Kidney tubule cell (primary cell): ENCODE measurements at regions not wholly inside any gene's neighbourhood (a gene's known extent, or its start where the extent isn't known, plus 50 kb on each side); places are given as distances from the start of the nearest gene placed in this dataset.

Experiments used
- DNase-seq: peaks from one replicate; pipeline ENCODE4 v3.0.0-alpha.2; 2018; ENCODE audit warnings: low spot score

DNA sequence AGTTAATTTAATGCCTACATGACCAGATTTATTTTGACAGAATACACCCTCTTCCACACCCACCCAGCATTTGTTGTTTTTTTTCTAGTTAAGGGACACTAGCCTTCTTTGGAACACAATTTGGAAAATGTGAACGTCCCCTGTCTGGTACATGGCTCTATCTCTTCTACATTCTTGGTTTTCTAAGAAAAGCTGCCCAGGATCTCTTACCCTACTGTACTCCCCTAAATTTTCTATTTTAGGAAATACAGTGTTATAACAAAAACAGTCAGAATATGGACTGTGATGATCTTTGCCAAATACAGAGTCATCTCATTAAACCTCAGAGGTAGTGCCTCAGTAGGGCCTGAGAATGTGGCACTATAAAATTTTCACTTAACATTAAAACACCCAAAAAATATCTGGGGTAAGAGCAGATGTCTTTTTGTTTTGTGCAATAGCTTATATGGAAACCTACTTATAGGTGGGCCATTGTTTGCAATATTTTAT is 93.1 kb upstream of the SPON1 start:
- DNase-seq, result no peak

DNA sequence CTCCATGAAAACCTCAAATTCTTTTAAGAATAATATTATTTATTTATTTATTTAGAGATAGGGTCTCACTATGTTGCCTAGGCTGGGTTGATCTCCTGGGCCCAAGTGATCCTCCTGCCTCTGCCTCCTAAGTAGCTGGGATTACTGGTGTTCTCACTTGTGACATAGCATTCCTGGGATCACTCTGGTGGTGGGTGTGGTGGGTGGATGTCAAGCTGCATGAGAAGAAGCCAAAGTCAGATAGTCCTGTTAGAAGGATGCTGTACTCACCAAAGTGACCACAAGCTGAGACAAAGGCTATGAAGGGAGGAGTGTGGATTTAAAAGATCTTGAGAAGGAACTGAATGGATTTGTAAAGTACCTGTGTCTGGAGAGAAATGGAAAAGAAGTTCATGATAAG is 87.9 kb upstream of the SPON1 start:
- DNase-seq, result no peak

DNA sequence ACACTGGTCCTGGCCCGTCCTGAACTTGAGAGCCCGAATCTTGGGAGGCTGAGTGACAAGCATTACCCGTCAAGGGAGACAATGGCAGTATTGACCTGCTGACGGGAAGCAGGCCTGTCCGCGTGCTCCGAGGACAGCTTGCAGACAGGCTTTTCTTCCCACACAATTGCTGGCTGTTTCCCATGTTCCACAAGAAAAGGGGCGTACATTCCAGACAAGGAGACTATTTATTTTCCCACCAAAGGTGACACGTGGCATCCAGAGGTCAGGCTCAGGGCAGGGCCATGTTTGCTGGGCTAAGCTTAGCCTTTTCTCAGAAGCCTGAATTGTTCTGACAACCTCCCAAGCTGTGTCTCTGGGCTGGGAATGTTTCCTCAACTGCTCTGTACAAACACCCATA is 86.9 kb upstream of the SPON1 start:
- no peak for DNase-seq

DNA sequence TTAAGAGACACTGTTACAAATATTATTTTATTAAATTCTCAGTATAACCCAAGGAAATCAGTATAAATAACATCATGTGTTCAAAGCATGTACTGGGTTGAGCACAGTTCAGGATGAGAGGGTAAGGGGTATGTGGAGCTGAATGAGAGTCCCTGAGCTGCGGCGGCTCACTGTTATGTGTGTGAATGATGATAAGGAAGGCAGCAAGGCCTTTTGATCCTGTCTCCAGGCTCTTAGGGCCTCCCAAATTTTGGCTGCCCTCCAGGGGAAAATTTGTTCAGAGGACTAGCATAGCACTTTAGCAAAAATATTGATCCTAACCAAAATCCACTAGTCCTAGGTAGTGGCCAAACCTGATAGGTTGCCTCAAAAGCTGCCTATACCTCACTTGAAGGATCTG is 86.1 kb upstream of the SPON1 start:
- DNase-seq, result no peak

DNA sequence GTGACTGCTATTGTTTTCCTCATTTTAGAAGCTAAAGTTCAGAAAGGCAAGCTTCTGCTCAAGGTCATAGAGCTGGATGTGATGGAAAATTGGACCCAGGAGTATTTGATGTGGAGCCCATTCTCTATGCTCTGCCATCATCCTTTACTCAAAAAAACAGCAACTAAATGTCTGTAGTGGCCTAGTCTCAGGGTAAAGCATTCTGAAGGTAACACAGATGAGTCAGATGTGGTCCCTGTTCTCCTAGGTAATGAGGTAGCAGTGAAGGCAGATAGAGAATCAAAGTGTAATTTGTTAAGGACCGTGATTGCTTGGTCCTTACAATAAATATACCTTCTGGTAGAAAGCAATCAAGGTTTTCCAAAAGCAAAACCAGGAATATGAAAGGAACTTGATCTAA is 84.4 kb upstream of the SPON1 start:
- DNase-seq, result no peak

DNA sequence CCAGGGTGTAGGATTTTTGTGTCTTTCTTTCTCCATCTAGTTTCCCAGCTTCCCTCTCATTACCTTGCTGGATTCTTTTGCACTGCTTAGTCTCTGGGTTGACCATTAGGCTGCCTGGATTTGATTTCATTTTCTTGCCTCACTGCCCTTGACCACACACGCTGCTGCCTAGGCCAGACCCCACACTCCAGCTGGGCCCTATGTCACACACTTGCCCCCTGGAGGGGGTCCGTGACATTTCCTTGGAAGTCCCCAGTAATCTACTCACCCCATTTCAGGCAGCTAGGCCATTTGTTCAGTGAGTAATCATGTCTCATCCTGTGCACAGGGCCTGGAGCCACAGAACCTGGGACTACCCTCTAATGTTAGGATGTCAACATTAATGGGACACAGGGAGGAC is 81.9 kb upstream of the SPON1 start:
- peak; percentile 93 for DNase-seq

DNA sequence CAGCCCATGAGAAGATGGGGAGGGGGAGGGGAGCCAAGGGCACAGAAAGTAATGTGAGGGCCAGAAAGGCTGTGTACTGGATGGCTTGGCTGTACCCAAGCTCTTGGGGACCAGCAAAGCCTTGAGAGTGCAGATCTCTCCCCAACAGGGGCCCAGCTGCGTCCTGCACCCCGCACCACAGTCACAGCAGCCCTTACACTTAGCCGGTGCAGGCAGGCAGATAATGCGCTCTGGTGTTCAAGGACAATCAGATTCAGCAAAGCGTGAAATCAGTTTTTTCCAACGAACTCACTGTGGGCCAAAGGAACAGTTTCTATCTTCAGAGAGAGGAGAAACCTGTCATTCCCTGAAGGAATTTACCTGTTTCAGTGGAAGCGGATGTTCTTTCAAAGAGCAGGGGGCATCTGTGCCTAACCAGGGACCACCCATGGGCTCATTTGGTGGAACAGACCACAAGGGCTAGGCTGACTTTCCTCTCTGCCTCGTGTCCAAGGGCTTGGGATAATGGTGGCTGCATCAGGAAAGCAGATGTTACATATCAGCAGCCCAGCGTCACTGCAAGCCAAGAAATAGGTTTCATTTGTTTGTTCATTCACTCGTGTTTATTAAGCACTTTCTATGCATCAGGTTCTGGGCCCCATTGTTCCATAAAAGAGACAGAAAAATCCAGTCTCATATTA is 81.2 kb upstream of the SPON1 start:
- no peak for DNase-seq

DNA sequence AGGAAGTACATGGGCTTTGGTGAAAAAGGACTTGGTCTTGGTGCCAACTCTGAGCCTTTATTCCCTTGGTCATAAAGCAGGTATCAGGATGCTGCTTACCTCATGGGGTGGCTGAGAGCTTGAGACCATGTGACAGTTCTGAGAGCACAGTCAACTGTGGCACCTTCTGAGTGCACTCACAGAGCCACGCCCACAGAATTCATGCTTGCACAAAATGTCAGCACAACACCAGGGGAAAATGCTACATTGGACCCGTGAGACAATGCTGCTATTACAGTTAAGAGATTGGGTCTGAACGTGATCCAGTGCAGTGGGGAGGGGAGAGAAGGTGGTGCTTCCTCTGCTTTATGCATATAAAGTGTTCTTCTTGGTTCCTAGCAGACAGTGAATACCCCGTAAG is 79.5 kb upstream of the SPON1 start:
- DNase-seq, result peak; percentile 77

DNA sequence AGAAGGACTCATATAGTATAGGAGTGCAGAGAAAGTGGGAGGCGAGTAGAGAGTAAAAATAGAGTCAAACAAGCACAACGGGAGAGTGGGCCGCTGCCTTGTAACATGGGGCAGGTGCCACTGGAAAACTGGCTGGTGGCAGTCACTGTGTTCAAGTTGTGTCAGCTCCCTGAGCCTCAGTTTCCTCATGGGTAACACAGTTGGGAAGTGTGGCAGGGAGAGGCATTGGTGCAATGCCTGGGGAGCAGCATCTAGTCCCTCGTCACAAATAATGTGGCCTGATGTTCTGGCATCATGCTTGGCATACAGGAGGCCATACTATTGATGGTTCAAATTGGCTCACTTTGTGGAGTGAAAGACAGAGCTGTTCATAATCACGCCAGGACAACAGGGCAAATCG is 78.9 kb upstream of the SPON1 start:
- no peak for DNase-seq

DNA sequence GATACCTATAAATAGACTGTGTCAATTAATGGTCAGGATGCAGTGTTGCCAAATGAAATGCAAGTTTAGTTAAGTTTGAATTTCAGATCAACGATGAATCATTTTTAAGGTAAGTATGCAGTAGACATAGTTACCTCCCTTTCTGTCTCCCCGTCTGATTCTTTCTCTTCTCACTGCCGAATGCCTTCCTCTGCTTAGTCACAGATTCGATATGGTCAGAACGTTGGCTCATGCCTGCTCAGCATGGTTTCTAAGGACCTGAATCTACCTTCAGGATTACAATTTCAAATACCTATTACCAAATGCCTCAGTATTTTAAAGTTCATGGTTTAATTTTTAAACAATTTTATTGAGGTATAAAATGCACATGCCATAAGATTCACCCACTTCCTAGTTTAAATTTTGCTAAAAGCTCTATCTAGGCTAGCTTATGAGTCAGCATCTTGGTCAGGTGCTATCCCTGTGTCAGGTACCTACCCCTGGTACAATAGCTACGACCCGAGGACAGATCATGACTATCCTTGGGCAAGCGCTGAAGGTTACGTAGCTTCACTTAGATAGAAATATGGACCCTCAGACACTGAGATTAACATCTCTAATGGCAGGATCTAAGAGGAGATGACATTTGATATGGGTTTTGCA is 78.2 kb upstream of the SPON1 start:
- DNase-seq, result peak; percentile 98

DNA sequence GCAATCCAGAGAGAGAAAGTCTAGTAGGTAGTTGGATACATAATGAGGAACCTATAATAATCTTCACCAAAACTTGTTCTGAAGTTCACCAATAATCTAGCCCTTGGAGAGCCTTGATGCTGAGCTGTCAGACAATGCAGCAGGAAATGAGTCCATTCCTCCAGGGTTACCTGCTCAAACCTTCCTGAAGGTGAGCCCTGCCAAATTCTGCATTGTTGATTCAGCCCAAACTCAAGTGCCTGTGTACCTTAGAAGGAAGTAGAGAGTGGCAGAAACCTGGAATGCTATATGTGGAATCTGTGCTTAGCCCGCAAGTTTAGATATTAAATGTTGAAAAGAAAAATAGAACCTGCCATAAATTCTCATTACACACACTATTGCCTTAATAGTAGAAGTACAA is 77.4 kb upstream of the SPON1 start:
- peak; percentile 72 for DNase-seq

DNA sequence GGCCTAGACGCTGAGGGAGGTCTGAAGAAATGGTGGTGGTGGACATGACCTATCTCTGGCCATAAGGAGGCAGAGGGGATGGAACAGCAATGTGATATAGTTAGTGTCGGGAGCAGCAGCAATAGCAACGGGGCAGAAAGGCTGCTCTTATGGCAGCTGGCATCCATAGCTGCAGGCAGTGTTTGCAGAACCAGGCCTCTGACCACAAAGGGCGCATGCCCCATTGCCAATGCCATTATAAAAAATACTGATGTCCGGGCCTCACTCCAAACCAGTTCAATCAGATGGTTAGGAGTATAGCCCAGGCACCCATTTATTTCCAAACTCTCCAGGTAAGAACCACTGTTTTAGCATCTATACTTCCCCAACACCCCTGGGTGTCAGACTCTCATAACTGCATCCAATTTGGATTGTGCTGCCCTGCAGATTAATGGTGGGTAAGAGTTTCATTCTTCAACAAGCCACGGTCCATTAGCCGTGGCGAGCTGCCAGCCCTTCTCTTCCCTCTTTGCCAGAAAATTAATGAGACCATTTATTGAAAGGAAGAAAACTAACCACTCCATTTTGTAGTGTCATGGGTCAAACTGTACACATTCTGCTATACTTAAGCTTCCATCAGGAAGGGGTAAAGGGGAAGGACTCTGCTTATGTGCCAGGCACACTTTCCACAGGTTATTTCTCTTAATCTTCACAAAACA is 72.8 kb upstream of the SPON1 start:
- peak; percentile 43 for DNase-seq

DNA sequence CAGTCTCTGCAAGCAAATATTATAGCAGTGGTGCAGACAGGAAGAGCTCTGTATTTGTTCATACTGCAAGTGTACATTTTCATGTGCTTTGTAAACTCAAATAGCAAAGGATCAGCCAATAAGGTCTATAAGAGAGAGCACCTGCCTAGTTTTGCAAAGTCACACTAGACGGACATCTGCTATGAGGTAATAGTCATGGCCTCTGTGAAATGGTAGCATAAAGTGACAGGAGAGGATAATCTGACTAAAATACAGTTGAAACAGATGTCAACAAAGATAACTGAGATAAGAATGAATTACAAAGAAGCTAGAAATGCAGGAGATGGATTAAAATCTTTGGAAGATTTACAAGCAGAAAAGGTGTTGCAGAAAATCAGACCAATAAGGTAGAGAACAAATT is 70.6 kb upstream of the SPON1 start:
- DNase-seq, result no peak

DNA sequence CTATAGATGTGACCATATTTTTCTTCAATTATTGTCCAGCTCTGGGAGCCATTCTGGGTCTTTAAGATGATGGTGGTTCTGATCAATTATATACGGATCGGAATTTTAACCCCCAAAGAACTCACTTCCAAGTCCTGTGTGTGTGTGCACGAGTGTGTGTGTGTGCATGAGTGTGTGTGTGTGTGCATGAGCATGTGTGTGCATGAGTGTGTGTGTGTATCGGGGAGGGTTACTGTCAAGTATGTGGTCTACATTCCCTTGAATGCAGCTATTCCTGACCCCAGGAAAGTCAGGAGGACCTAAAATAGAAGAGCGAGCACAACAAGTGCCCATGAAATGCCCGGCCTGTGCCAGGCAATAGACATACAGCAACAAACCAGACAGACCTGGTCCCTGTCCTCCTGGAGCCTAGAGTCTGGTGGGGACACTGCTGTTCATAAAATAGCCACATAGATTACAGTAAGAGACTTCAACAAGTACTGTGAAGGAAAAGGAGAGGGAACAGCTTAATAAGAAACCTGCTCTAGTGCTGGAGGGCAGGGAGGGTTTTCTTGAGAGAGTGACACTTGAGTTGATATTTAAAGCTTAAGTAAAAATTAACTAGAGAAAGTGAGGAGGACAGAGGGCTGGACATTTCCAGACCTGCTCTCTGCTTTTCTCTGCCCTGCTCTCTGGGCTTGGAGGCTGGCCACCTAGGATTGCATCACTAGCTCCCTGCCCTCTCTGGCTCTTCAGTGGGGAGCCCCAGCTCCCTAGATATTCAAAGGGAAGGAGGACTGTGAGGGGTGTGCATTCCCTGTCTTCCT is 66.1 kb upstream of the SPON1 start:
- peak; percentile 79 for DNase-seq

DNA sequence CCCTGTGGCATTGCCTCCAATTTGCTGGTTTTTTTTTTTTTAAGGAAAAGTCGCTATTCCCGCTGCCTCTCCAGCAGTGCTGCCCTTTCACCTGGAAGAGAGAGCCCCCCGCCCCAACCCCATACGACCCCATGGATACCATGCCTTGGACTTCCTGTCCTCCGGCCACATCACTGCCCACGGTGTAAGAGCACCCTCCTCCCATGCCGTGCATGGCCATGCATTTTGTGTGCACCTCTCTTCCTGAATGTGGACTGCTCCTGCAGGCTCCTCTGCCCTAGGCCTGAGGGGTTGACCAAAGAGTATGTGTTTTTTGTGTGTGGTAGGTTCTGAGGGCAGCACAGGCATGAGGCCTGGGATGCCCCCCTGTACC is 65.6 kb upstream of the SPON1 start:
- no peak for DNase-seq

DNA sequence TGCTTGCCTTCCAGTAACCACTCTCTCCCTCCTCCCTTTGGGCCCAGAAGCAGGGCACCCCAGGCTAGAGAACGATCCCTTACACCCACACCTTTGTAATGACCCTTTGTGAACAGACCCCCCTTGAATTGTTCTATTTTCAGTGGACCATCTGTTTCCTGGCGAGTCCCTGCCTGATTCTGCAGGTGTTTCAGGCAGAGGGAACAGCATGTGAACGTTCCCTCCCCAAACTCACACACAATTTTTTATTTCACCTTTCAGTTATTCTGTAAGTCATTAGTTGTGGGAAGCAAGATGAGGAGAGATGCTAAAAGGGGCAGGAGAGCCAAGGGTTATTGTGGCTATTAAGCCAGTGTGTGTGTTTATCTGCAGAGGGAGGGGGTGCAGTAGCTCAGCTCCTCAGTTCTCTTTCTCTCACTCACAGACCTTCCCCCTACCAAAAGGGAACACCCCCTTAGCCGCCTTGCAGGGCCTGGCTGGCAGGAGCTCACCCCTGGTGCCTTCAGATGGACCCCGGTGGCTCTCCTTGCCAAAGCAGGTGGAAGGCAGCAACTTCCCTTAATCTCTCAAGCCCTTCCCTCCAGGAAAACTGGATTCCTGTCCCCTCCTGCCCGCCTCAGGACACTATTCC is 64.8 kb upstream of the SPON1 start:
- no peak for DNase-seq

DNA sequence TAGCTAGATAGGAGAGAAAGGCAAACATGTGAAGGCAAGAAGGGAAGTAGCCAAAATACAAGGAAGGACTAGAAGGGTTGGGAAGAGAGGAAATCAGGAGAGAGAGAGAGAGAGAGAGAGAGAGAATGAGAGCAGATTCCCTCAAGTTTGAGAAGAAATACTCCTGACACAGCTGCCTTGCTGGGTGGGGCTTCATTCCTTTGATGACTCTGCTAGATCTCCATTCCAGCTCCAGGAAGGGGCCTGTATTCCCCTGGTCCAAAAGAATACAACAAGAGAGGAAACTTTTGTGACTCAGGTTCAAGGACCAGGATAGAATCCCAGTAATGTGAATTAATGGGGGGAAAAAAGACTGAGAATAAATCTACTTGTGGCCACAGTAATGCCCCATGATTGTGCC is 62.9 kb upstream of the SPON1 start:
- DNase-seq, result peak; percentile 61

DNA sequence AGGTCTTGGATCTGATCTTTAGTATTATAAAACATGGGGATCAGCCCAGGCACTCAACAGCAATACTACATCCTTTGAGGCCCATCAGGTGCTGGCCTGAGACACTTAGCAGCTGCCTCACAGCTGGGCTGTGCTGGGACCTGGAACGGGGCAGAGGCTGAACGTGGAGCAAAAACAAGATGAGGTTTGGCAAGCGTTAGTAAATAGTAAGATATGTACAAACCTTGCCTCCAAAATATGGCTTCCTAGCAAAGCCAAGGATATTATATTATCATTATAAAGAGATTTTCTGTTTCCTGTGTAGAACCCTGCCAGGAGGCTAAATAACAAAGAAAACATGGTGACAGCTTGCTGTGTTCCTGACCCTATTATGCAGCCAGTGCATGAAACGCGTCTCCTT is 60.0 kb upstream of the SPON1 start:
- no peak for DNase-seq

DNA sequence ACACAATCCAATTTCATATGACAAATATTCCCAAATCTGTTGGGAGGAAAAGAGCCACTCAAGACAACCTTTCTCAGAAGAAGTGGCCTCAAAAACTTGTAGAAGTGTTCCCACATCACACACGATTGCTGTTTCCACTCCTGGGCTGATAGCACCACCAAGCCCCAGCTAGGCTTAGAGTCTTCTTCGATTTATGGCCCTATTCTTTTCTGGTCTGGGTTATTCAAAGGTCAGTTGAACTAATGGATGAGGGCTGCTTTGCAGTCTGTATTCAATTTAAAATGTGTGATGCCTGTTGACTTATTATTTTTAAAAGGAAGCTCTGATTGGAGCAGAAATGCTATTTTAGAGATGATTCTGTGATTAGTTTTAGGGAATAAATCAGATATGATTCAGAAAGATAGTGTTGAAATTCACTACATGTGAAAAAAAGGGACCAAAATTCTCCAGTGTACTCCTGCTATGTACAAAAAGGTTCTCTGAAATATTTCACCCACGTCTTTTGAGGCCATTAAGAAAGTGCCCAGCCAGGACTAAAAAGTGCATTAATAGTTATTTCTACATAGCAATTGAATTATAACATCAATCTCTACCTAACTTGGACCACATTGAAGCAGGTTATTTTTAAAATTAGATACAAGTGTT is 57.3 kb upstream of the SPON1 start:
- no peak for DNase-seq

DNA sequence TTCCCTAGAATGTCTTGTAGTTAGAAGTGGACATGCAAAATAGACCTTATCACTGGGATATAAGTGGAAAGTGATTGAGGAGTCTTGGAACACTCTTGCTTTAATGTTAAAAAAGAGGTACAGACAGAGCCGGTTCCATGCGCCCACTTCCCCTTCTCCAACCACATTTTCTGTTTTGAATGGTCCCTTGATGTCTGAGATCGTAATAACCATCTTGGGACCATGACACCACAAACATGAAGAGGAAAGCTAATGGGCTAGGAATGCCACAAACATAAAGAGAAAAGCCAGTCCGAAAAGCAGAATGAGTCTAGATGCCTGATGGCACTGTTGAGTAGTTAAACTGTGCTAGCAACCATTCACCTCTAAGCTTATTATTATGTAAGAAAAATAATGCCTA is 54.8 kb upstream of the SPON1 start:
- no peak for DNase-seq

DNA sequence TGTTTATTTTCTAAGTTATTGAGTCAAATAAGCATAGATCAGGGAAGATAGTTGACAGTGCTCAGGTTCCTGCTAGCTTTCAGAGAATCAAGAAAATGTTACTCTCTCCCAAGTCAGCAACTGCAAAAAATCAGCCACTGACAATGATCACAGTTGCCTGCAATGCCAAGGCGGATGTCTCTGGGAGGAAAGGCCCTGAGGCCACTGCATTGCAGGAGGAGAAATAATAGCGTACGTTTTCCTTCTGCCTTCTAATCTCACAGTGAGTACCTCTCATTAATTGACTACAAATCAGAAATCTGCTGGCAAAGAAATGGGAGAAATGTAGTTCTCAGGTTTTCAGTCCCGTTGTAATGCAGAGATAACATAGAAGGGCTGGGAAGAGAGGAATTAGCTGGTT is 54.0 kb upstream of the SPON1 start:
- DNase-seq, result no peak
